ENCODE measurements at regions not wholly inside any gene's neighbourhood (a gene's known extent, or its start where the extent isn't known, plus 50 kb on each side); places are given as distances from the start of the nearest gene placed in this dataset.
"Not testable (repeated sequence)": the region's sequence is repeated elsewhere in the genome, so short reads cannot be mapped to it uniquely, and the experiment has no call there.

DNA sequence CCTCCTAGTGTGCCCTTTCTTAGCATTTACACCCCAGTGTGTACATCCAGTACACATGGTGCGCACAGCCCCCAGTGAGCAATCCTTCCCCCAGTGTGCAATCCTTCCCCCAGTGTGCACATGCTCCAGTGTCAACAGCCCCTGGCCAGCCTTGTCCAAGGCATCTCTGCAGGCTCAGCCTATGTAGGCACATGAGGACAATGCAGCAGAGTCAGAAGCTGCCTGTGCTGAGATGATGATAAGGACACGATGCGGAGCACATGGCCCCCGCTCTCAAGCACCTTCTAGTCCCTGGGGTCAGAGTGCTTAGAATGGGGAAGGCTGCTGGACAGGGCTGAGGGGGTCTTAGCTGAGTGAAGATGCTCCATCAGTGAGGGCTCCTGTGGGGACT, 69.8 kb downstream of the GADD45G start:
- Histone ChIP-seq H3K9me3 (ENCODE audit: control insufficient read depth, low read length) (no peaks in the 10 kb centered on the region), H3K4me1 (ENCODE audit: control insufficient read depth, insufficient read depth, low read length) (peaks cover 15% of the 10 kb centered on the region), H3K36me3 (ENCODE audit: control insufficient read depth, insufficient read depth, low read length, severe bottlenecking) (no peaks in the 10 kb centered on the region), H3K4me3 (ENCODE audit: low read length) (no peak overlapping the region), H3K9ac (ENCODE audit: low read length) (no peak overlapping the region), H3K27me3 (replicated peaks; ENCODE audit: control insufficient read depth, insufficient read depth, low read length) (peaks cover 28% of the 10 kb centered on the region)
- no peak for DNase-seq (ENCODE audit: low read depth)

DNA sequence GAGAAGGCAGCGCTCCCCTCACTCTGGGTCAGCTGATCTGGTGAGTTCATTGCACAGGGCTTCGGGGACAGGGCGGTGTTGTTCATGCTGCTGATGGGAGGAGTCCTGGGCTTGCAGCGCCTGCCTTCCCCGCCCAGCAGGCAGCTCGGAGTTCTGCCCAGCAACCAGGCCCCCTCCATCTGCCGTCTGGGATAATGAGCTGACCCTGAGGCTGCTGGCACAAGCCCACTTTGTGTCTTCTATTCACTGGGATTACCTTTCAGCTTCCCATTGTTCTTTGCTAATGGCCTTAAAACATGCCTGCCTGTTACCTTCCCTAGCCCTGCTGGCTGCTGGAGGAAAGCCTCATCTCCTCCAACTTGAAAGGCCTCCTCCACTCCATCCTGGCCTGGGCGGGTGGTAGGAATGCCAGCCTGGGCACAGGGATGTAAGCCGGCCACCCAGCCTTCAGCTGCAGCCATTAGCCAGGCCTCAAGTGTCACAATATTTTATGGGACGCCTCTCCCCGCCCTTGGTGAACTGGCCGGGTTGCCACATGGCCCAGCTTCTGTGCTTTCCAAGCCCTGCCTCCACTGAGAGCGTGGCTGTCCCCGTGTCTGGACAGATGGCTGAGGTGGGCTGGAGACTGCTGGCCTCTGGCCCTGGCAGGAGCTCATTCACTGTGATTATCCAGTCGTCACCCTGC, 70.4 kb downstream of the GADD45G start:
- Histone ChIP-seq H3K9ac (ENCODE audit: low read length) (no peak overlapping the region), H3K4me3 (ENCODE audit: low read length) (no peak overlapping the region), H3K36me3 (ENCODE audit: control insufficient read depth, insufficient read depth, low read length, severe bottlenecking) (no peaks in the 10 kb centered on the region), H3K27me3 (replicated peaks; ENCODE audit: control insufficient read depth, insufficient read depth, low read length) (peaks cover 30% of the 10 kb centered on the region), H3K9me3 (ENCODE audit: control insufficient read depth, low read length) (no peaks in the 10 kb centered on the region), H3K4me1 (ENCODE audit: control insufficient read depth, insufficient read depth, low read length) (peaks cover 12% of the 10 kb centered on the region)
- no peak for DNase-seq (ENCODE audit: low read depth)

DNA sequence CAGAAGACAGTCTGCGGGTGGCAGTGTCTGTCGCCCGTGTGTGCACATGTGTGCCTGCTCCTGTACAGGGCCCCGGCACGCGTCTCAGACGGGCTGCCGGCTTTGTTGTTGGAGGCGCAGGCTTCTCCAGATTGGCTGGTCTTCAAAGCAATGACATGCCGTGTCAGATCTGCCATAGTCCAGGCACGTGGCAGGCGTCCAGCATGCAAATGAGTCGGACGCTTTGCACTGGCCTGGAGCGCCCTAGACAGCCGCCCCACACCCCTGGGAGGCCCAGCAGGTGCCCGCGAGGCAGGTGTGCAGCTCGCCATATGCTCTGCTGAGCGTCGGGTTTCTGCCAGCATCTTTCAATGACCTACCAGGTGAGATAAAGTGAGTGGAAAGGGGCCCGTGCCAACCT, 71.5 kb downstream of the GADD45G start:
- H3K27me3 ChIP-seq (replicated peaks; ENCODE audit: control insufficient read depth, insufficient read depth, low read length) = peaks cover 30% of the 10 kb centered on the region
- no peaks in the 10 kb centered on the region for H3K9me3 ChIP-seq (ENCODE audit: control insufficient read depth, low read length)
- H3K4me3 ChIP-seq (ENCODE audit: low read length) = no peak overlapping the region
- DNase-seq (ENCODE audit: low read depth) = no peak
- peaks cover 11% of the 10 kb centered on the region for H3K4me1 ChIP-seq (ENCODE audit: control insufficient read depth, insufficient read depth, low read length)
- no peak overlapping the region for H3K9ac ChIP-seq (ENCODE audit: low read length)
- no peaks in the 10 kb centered on the region for H3K36me3 ChIP-seq (ENCODE audit: control insufficient read depth, insufficient read depth, low read length, severe bottlenecking)

DNA sequence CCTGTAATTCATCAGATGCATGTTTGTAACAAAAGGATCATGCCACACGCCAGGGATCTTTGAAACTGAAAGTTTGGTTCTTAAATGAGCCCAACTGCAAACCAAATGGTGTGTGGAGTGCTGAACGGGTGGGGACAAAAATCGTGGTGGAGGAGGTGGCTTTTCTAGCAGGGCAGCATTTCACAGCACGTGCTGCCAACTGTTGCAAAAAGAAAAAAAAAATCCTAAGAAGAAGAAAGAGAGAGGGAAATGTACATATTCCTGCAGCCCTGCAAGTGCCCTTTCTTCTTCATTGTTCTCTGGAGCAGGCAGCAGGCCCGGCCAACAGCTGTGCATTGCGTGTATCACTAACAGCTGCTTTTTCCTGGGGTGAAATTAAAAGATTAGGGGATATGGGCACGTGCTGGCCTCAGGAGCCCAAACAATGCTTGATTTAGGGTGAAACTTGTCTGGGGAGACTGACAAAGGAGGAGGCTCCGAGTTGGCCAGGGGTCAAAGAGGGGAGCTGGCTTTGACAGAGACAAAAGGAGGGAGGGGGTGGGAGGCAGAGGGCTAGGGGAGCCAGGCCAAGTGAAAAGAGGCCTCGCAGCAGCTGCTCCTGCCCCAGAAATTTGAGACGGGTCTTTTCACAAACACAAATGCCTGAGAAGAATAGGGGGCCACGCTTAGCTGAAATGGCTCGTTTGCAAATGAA, 73.0 kb downstream of the GADD45G start:
- no peaks in the 10 kb centered on the region for H3K9me3 ChIP-seq (ENCODE audit: control insufficient read depth, low read length)
- H3K36me3 ChIP-seq (ENCODE audit: control insufficient read depth, insufficient read depth, low read length, severe bottlenecking) = no peaks in the 10 kb centered on the region
- no peak overlapping the region for H3K4me3 ChIP-seq (ENCODE audit: low read length)
- peaks cover 11% of the 10 kb centered on the region for H3K4me1 ChIP-seq (ENCODE audit: control insufficient read depth, insufficient read depth, low read length)
- H3K27me3 ChIP-seq (replicated peaks; ENCODE audit: control insufficient read depth, insufficient read depth, low read length) = peaks cover 26% of the 10 kb centered on the region
- no peak overlapping the region for H3K9ac ChIP-seq (ENCODE audit: low read length)
- no peak for DNase-seq (ENCODE audit: low read depth)

DNA sequence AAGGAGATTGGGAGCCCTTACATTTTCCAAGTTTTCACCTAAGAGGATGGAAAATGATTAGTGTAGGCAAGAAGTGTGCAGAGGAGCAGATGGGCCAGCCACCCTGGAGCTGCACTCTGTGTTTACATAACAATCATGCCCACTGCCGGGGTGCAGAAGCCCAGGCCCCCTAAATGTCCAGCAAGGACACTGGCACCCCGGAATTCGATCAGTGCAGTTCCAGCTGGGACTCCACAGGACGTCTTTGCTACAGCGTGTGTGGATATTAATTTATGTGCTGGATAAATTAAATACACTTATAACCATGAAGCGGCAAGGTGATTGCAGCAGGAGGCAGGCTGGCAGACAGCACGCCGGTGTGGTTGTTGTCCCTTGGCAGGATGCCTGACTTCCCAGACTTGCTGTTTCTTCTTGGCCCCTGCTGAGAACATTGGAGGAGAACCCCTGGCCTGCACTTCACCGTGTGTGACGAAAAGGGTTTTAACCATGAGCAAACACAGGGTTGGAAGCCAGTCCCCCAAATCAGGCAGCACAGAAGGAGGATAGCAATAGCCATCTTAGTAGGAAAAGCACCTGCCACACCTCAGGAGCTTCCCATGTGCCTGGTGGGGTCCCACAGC, 73.7 kb downstream of the GADD45G start:
- peaks cover 11% of the 10 kb centered on the region for H3K4me1 ChIP-seq (ENCODE audit: control insufficient read depth, insufficient read depth, low read length)
- H3K36me3 ChIP-seq (ENCODE audit: control insufficient read depth, insufficient read depth, low read length, severe bottlenecking) = no peaks in the 10 kb centered on the region
- peaks cover 26% of the 10 kb centered on the region for H3K27me3 ChIP-seq (replicated peaks; ENCODE audit: control insufficient read depth, insufficient read depth, low read length)
- no peak overlapping the region for H3K4me3 ChIP-seq (ENCODE audit: low read length)
- no peaks in the 10 kb centered on the region for H3K9me3 ChIP-seq (ENCODE audit: control insufficient read depth, low read length)
- no peak overlapping the region for H3K9ac ChIP-seq (ENCODE audit: low read length)
- DNase-seq (ENCODE audit: low read depth) = no peak

DNA sequence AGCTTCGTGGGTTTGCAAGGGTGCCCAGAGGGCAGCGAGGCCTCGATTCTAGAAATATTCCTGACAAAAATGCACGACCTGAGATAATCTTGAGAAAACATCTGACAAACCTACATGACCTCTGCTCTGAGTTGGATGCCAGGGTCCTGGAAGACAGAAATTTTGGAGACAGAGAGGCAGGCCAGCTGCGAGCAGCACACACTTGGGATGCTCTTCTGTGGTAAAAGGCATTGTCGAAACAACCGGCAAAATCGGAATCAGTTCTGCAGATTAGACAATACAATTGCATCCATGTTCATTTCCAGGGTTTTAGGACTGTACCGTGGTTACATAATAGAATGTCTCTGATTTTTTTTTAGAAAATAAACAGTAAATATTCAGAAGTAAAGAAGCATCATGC, 74.2 kb downstream of the GADD45G start:
- peaks cover 26% of the 10 kb centered on the region for H3K27me3 ChIP-seq (replicated peaks; ENCODE audit: control insufficient read depth, insufficient read depth, low read length)

DNA sequence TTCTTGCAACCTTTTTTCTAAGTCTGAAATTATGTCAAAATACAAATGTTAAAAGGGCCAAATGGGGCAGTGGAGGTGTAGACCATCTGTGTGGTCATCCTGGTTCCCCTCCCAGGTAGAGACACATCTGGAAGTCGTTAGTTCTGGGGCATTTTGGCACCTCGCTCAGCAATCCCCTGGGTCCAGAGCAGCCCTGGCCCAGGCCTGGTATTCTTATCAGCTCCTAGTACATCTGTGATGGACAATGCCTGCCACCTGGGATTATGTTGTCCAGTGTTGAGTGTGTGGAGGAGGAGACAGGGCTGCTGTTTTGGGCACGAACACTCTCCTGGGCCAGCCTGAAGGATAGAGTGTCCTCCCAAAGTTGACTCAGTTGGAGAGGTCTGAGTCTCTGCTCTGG, 74.8 kb downstream of the GADD45G start:
- Histone ChIP-seq H3K4me1 (ENCODE audit: control insufficient read depth, insufficient read depth, low read length) (peaks cover 11% of the 10 kb centered on the region), H3K4me3 (ENCODE audit: low read length) (no peak overlapping the region), H3K9ac (ENCODE audit: low read length) (no peak overlapping the region), H3K9me3 (ENCODE audit: control insufficient read depth, low read length) (no peaks in the 10 kb centered on the region), H3K27me3 (replicated peaks; ENCODE audit: control insufficient read depth, insufficient read depth, low read length) (peaks cover 26% of the 10 kb centered on the region), H3K36me3 (ENCODE audit: control insufficient read depth, insufficient read depth, low read length, severe bottlenecking) (no peaks in the 10 kb centered on the region)
- DNase-seq (ENCODE audit: low read depth) = no peak

More for the DNA sequence above, 74.2 kb downstream of the GADD45G start:
- H3K4me1 ChIP-seq (ENCODE audit: control insufficient read depth, insufficient read depth, low read length) = peaks cover 11% of the 10 kb centered on the region
- no peak overlapping the region for H3K4me3 ChIP-seq (ENCODE audit: low read length)
- no peak for DNase-seq (ENCODE audit: low read depth)
- H3K36me3 ChIP-seq (ENCODE audit: control insufficient read depth, insufficient read depth, low read length, severe bottlenecking) = no peaks in the 10 kb centered on the region
- no peak overlapping the region for H3K9ac ChIP-seq (ENCODE audit: low read length)
- no peaks in the 10 kb centered on the region for H3K9me3 ChIP-seq (ENCODE audit: control insufficient read depth, low read length)

DNA sequence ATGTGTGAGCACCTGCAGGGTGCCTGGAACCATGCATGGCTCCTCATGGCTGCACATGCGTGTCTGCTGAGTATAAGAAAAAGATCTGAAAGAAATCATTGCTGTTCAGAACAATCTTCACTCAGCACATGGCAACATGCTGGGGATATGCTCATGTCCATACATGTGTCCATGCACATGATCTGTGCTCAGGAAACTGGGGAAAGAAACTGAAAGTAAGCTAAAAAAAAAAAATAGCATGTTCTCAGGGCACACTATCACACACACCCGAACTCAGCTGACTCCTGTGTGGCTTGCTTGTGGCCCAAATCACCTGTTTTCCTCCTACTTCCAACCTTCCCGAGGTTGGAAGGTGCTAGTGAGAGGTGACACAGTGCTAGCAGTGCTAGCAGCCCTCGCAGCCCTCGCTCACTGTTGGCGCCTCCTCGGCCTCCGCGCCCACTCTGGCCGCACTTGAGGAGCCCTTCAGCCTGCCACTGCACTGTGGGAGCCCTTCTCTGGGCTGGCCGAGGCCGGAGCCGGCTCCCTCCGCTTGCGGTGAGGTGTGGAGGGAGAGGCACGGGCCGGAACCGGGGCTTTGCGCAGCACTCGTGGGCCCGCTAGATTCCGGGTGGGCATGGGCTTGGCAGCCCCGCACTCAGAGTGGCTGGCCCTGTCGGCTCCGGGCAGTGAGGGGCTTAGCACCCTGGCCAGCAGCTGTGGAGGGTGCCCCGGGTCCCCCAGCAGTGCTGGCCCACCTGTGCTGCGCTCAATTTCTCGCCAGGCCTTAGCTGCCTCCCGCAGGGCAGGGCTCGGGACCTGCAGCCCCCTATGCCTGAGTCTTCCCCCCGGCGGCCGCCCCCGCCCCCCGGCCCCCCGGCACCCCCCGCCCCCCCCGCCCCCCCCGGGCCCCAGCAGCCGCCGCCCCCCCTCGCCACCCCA, 76.0 kb downstream of the GADD45G start:
- no peaks in the 10 kb centered on the region for H3K9me3 ChIP-seq (ENCODE audit: control insufficient read depth, low read length)
- no peaks in the 10 kb centered on the region for H3K36me3 ChIP-seq (ENCODE audit: control insufficient read depth, insufficient read depth, low read length, severe bottlenecking)
- no peak overlapping the region for H3K4me3 ChIP-seq (ENCODE audit: low read length)
- no peak overlapping the region for H3K9ac ChIP-seq (ENCODE audit: low read length)
- H3K27me3 ChIP-seq (replicated peaks; ENCODE audit: control insufficient read depth, insufficient read depth, low read length) = peaks cover 26% of the 10 kb centered on the region
- DNase-seq (ENCODE audit: low read depth) = no peak
- peaks cover under 1% of the 10 kb centered on the region for H3K4me1 ChIP-seq (ENCODE audit: control insufficient read depth, insufficient read depth, low read length)

DNA sequence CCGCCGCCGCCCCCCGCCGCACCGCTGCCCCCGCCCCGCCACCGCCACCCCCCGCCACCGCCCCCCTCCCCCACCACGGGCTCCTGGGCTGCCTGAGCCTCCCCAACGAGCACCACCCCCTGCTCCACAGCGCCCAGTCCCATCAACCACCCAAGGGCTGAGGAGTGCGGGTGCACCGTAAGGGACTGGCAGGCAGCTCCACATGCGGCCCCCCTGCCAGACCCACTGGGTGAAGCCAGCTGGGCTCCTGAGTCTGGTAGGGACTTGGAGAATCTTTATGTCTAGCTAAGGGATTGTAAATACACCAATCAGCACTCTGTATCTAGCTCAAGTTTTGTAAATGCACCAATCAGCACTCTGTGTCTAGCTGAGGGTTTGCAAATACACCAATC, 76.7 kb downstream of the GADD45G start:
- DNase-seq (ENCODE audit: low read depth); H3K4me1 ChIP-seq (ENCODE audit: control insufficient read depth, insufficient read depth, low read length); H3K9ac ChIP-seq (ENCODE audit: low read length); H3K4me3 ChIP-seq (ENCODE audit: low read length); H3K36me3 ChIP-seq (ENCODE audit: control insufficient read depth, insufficient read depth, low read length, severe bottlenecking); H3K9me3 ChIP-seq (ENCODE audit: control insufficient read depth, low read length): not testable (repeated sequence)
- peaks cover 22% of the 10 kb centered on the region for H3K27me3 ChIP-seq (replicated peaks; ENCODE audit: control insufficient read depth, insufficient read depth, low read length)

DNA sequence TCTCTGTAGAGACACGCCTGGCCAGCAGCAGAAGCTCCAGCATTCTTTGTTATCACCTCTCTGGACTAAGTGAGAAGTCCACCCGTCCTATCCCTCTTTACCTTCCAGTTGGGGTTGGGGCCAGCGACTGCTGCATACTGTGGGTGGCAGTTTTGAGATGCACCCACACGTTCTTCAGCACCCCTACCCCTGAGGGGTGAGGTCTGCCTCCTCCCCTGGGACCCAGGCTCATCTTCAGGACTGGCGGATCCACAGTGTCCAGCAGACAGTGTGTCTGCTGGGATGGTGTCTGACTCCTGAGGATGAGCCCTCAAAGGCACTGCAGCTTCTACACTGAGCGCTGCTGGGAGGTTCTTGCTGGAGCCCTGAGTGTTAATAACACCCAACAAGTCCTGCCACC, 78.8 kb downstream of the GADD45G start:
- H3K4me1 ChIP-seq (ENCODE audit: control insufficient read depth, insufficient read depth, low read length) = no peaks in the 10 kb centered on the region
- no peak for DNase-seq (ENCODE audit: low read depth)

DNA sequence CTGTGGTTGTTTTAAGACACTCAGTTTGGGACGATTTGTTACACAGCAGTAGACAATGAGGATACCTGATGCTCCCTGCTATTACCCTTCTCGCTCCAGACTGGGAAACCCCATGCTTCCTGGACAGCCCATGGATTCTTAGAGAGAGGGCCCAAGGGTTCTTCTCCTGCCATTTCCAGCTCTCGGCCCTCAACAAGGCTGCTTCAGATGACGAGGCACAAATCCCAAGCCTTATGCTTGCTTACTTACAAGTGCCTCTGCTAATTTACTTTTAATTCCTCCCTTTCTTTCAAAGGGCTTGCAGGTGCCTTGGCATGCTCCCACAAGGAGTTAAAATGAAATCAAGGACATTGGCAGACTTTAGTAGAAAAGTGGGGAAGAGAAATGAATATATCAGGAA, 79.4 kb downstream of the GADD45G start:
- Histone ChIP-seq H3K36me3 (ENCODE audit: control insufficient read depth, insufficient read depth, low read length, severe bottlenecking) (no peaks in the 10 kb centered on the region), H3K9me3 (ENCODE audit: control insufficient read depth, low read length) (no peaks in the 10 kb centered on the region), H3K9ac (ENCODE audit: low read length) (no peak overlapping the region), H3K27me3 (replicated peaks; ENCODE audit: control insufficient read depth, insufficient read depth, low read length) (peaks cover 6% of the 10 kb centered on the region), H3K4me3 (ENCODE audit: low read length) (no peak overlapping the region), H3K4me1 (ENCODE audit: control insufficient read depth, insufficient read depth, low read length) (no peaks in the 10 kb centered on the region)
- DNase-seq (ENCODE audit: low read depth) = no peak

More for the DNA sequence above, 78.8 kb downstream of the GADD45G start:
- Histone ChIP-seq H3K9ac (ENCODE audit: low read length) (no peak overlapping the region), H3K27me3 (replicated peaks; ENCODE audit: control insufficient read depth, insufficient read depth, low read length) (peaks cover 11% of the 10 kb centered on the region), H3K9me3 (ENCODE audit: control insufficient read depth, low read length) (no peaks in the 10 kb centered on the region), H3K4me3 (ENCODE audit: low read length) (no peak overlapping the region), H3K36me3 (ENCODE audit: control insufficient read depth, insufficient read depth, low read length, severe bottlenecking) (no peaks in the 10 kb centered on the region)
